ENCODE measurements at regions not wholly inside any gene's neighbourhood (a gene's known extent, or its start where the extent isn't known, plus 50 kb on each side); places are given as distances from the start of the nearest gene placed in this dataset.

GRCh38 chr2:19714926-19715325 lies 186.9 kb downstream of the TTC32 start:
- TF ChIP-seq SP2 (tag by site-specific recombination; IDR thresholded peaks at IDR 0.05), result no peak
- no peak for TF ChIP-seq CTCF (tag by site-specific recombination; IDR thresholded peaks at IDR 0.05)
- no peak for TF ChIP-seq ZNF544 (tag by site-specific recombination; IDR thresholded peaks at IDR 0.05)
- no peak for TF ChIP-seq BCL11A (tag by site-specific recombination; IDR thresholded peaks at IDR 0.05; ENCODE audit: low read depth)
- TF ChIP-seq ZNF704 (tag by site-specific recombination; IDR thresholded peaks at IDR 0.05), result no peak
- TF ChIP-seq ZNF155 (tag by site-specific recombination; IDR thresholded peaks at IDR 0.05), result no peak
- no peak for TF ChIP-seq ZNF302 (tag by site-specific recombination; IDR thresholded peaks at IDR 0.05; ENCODE audit: low read depth)
- TF ChIP-seq ZNF311 (tag by site-specific recombination; IDR thresholded peaks at IDR 0.05; ENCODE audit: borderline replicate concordance), result no peak
- TF ChIP-seq ZNF350 (tag by site-specific recombination; IDR thresholded peaks at IDR 0.05), result no peak
- TF ChIP-seq YY1 (tag by site-specific recombination; IDR thresholded peaks at IDR 0.05), result no peak
- TF ChIP-seq ZNF416 (tag by site-specific recombination; IDR thresholded peaks at IDR 0.05), result no peak
- TF ChIP-seq, protein P1, sequence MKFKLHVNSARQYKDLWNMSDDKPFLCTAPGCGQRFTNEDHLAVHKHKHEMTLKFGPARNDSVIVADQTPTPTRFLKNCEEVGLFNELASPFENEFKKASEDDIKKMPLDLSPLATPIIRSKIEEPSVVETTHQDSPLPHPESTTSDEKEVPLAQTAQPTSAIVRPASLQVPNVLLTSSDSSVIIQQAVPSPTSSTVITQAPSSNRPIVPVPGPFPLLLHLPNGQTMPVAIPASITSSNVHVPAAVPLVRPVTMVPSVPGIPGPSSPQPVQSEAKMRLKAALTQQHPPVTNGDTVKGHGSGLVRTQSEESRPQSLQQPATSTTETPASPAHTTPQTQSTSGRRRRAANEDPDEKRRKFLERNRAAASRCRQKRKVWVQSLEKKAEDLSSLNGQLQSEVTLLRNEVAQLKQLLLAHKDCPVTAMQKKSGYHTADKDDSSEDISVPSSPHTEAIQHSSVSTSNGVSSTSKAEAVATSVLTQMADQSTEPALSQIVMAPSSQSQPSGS (tag by site-specific recombination; IDR thresholded peaks at IDR 0.05; ENCODE audit: low read depth), result no peak
- TF ChIP-seq ZNF114 (tag by site-specific recombination; IDR thresholded peaks at IDR 0.05), result no peak
